ENCODE measurements at regions not wholly inside any gene's neighbourhood (a gene's known extent, or its start where the extent isn't known, plus 50 kb on each side); places are given as distances from the start of the nearest gene placed in this dataset.

DNA sequence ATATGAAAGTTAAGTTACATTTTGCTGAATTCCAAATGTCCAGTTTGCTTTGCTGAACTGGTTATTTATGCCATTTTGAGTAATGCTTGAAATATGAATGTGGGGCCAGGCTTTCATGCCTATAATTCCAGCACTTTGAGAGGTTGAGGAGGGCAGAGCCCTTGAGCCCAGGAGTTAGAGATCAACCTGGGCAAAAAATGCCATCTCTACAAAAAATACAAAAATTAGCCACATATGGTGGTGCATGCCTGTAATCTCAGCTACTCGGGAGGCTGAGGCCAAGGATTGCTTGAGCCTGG lies 101.2 kb upstream of the ITGA6 start:
- no peak for TF ChIP-seq EZH2phosphoT487 (IDR thresholded peaks at IDR 0.05; ENCODE audit: borderline replicate concordance, low read length)
- TF ChIP-seq, protein P1, sequence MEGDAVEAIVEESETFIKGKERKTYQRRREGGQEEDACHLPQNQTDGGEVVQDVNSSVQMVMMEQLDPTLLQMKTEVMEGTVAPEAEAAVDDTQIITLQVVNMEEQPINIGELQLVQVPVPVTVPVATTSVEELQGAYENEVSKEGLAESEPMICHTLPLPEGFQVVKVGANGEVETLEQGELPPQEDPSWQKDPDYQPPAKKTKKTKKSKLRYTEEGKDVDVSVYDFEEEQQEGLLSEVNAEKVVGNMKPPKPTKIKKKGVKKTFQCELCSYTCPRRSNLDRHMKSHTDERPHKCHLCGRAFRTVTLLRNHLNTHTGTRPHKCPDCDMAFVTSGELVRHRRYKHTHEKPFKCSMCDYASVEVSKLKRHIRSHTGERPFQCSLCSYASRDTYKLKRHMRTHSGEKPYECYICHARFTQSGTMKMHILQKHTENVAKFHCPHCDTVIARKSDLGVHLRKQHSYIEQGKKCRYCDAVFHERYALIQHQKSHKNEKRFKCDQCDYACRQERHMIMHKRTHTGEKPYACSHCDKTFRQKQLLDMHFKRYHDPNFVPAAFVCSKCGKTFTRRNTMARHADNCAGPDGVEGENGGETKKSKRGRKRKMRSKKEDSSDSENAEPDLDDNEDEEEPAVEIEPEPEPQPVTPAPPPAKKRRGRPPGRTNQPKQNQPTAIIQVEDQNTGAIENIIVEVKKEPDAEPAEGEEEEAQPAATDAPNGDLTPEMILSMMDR (IDR thresholded peaks at IDR 0.05; ENCODE audit: low read depth, low read length, poor library complexity, severe bottlenecking): no peak
